IMR-90 (cell line): ENCODE measurements at regions not wholly inside any gene's neighbourhood (a gene's known extent, or its start where the extent isn't known, plus 50 kb on each side); places are given as distances from the start of the nearest gene placed in this dataset.

ENCODE experiments used
- ATAC-seq: fragments of 200-7000 bp; cut with Tn5 transposase; 2 replicates; pipeline ENCODE4 v1.9.1; 2020; ENCODE audit warnings: low read depth, mild to moderate bottlenecking, moderate library complexity
- BruUV-seq: library from RNA; stranded (reverse); fragments of 400-500 nt; replicated peaks from 2 replicates; lab custom pipeline; 2021; lab: Mats Ljungman, UMichigan
- CTCF ChIA-PET: fragments of 300-600 bp; formaldehyde crosslinking; extraction: SDS; loops from one replicate; lab custom pipeline; 2021; ENCODE audit warnings: antibody characterized with exemption; lab: Yijun Ruan, JAX
- POLR2A ChIA-PET: fragments of 300-600 bp; sonication (Branson Sonifier 250); formaldehyde crosslinking; loops from one replicate; lab custom pipeline; 2022; ENCODE audit warnings: antibody characterized with exemption; ENCODE audit not compliant: unreplicated experiment; lab: Charles Lee
- DNase-seq: peaks from one replicate; pipeline ENCODE4 v3.0.0; 2013
- H2AFZ ChIP-seq: replicated peaks from 2 replicates; pipeline ENCODE3; 2013; ENCODE audit warnings: low read length, mild to moderate bottlenecking; ENCODE audit not compliant: poor library complexity
- H2AK5ac ChIP-seq: 2 replicates; pipeline ENCODE4 v1.6.1; 2013; ENCODE audit warnings: low read depth, low read length, inconsistent platforms
- H2AK9ac ChIP-seq: replicated peaks from 2 replicates; pipeline ENCODE3; 2013; ENCODE audit warnings: mild to moderate bottlenecking, low read depth, low read length, moderate library complexity; ENCODE audit not compliant: poor library complexity
- H2BK120ac ChIP-seq: 2 replicates; pipeline ENCODE4 v1.6.1; 2013; ENCODE audit warnings: low read depth, low read length, inconsistent platforms
- H2BK15ac ChIP-seq: 3 replicates; pipeline ENCODE4 v1.6.1; 2013; ENCODE audit warnings: low read depth, low read length, inconsistent platforms
- H2BK20ac ChIP-seq: 2 replicates; pipeline ENCODE4 v1.6.1; 2013; ENCODE audit warnings: low read depth, mild to moderate bottlenecking, inconsistent platforms, low read length, moderate library complexity
- H2BK5ac ChIP-seq: 2 replicates; pipeline ENCODE4 v1.6.1; 2013; ENCODE audit warnings: mild to moderate bottlenecking, low read depth, low read length, inconsistent platforms; ENCODE audit not compliant: poor library complexity, severe bottlenecking
- H3K14ac ChIP-seq: replicated peaks from 2 replicates; pipeline ENCODE4 v1.6.1; 2013; ENCODE audit warnings: low read depth, low read length, inconsistent platforms
- H3K18ac ChIP-seq: 2 replicates; pipeline ENCODE4 v1.6.1; 2013; ENCODE audit warnings: low read depth, low read length, control low read depth
- H3K23ac ChIP-seq: 2 replicates; pipeline ENCODE4 v1.6.1; 2013; ENCODE audit warnings: low read depth, low read length, inconsistent platforms
- H3K27ac ChIP-seq: 2 replicates; pipeline ENCODE4 v1.5.1; 2013; ENCODE audit warnings: mild to moderate bottlenecking, control low read depth, low read length; ENCODE audit not compliant: insufficient read depth
- H3K27me3 ChIP-seq: 2 replicates; pipeline ENCODE4 v1.6.1; 2013; ENCODE audit warnings: low read length; ENCODE audit not compliant: control insufficient read depth, insufficient read depth
- H3K36me3 ChIP-seq: 2 replicates; pipeline ENCODE4 v1.6.1; 2013; ENCODE audit warnings: low read length, mixed read lengths; ENCODE audit not compliant: control insufficient read depth, insufficient read depth
- H3K4ac ChIP-seq: 2 replicates; pipeline ENCODE4 v1.6.1; 2013; ENCODE audit warnings: low read depth, low read length, inconsistent platforms
- H3K4me1 ChIP-seq: 2 replicates; pipeline ENCODE4 v1.6.1; 2013; ENCODE audit warnings: low read length, mixed read lengths; ENCODE audit not compliant: control insufficient read depth, insufficient read depth
- H3K4me2 ChIP-seq: 2 replicates; pipeline ENCODE4 v1.6.1; 2013; ENCODE audit warnings: low read depth, mild to moderate bottlenecking, control low read depth, low read length, moderate library complexity
- H3K4me3 ChIP-seq: 2 replicates; pipeline ENCODE4 v1.5.1; 2013; ENCODE audit warnings: low read depth, mild to moderate bottlenecking, control low read depth, low read length, moderate library complexity; ENCODE audit not compliant: insufficient read depth
- H3K56ac ChIP-seq: 2 replicates; pipeline ENCODE4 v1.6.1; 2013; ENCODE audit warnings: low read length, inconsistent platforms; ENCODE audit not compliant: insufficient read depth; ENCODE audit errors: extremely low read depth
- H3K79me1 ChIP-seq, 2 experiments: 2 replicates each; pipeline ENCODE4 v1.6.1; 2013; ENCODE audit warnings: low read length in 2 of 2, inconsistent platforms in 1 of 2, low read depth in 1 of 2
- H3K9ac ChIP-seq: 2 replicates; pipeline ENCODE4 v1.6.1; 2013; ENCODE audit warnings: low read depth, low read length, control low read depth
- H3K9me1 ChIP-seq: 2 replicates; pipeline ENCODE4 v1.6.1; 2013; ENCODE audit warnings: low read length, inconsistent platforms; ENCODE audit not compliant: insufficient read depth
- H3K9me3 ChIP-seq: 2 replicates; pipeline ENCODE4 v1.6.1; 2013; ENCODE audit warnings: low read length; ENCODE audit not compliant: control insufficient read depth, insufficient read depth
- H4K20me1 ChIP-seq: 2 replicates; pipeline ENCODE4 v1.6.1; 2013; ENCODE audit warnings: low read length, inconsistent platforms; ENCODE audit not compliant: insufficient read depth
- H4K5ac ChIP-seq: 2 replicates; pipeline ENCODE4 v1.6.1; 2013; ENCODE audit warnings: mild to moderate bottlenecking, low read depth, low read length, control low read depth
- H4K8ac ChIP-seq, 2 experiments: 2 replicates each; pipeline ENCODE4 v1.6.1; 2013; ENCODE audit warnings: low read depth in 2 of 2, low read length in 2 of 2, control low read depth in 1 of 2, inconsistent platforms in 1 of 2
- H4K91ac ChIP-seq: 2 replicates; pipeline ENCODE4 v1.6.1; 2013; ENCODE audit warnings: low read depth, low read length, inconsistent platforms; ENCODE audit not compliant: insufficient read depth
- BHLHE40 ChIP-seq: fragments of 150-350 bp; IDR thresholded peaks from 2 replicates; pipeline ENCODE4 v1.6.1; 2016; ENCODE audit warnings: mild to moderate bottlenecking, low read depth, low read length
- FOS ChIP-seq: fragments of 150-350 bp; IDR thresholded peaks from 2 replicates; pipeline ENCODE4 v1.6.1; 2016; ENCODE audit warnings: low read depth, low read length
- MAZ ChIP-seq: IDR thresholded peaks from 2 replicates; pipeline ENCODE4 v1.6.1; 2012; ENCODE audit warnings: low read depth, mild to moderate bottlenecking, low read length, improper control_type of control experiment, moderate library complexity, borderline replicate concordance
- RFX5 ChIP-seq: IDR thresholded peaks from 2 replicates; pipeline ENCODE4 v1.8.0; 2012; ENCODE audit warnings: low read depth, mild to moderate bottlenecking, low read length, moderate library complexity
- dilution Hi-C: fragments of 300-500 bp; cut with HindIII; formaldehyde crosslinking; loops from one replicate; pipeline ENCODE4 v1.14.3; 2018; ENCODE audit warnings: low sequenced_read_pairs; ENCODE audit not compliant: unreplicated experiment
- in situ Hi-C: fragments of 300-500 bp; cut with MboI; formaldehyde crosslinking; loops from 3 replicates; pipeline ENCODE4 v1.14.3; 2019; ENCODE audit warnings: low sequenced_read_pairs, inconsistent platforms, mixed read lengths
- intact Hi-C: fragments of 100-400 bp; cut with micrococcal nuclease; formaldehyde crosslinking; loops from 2 replicates; pipeline ENCODE4 v1.10.0; 2022

- Histone ChIP-seq H3K36me3 (no peaks in the 10 kb centered on the region), H3K27ac (no peak overlapping the region), H4K91ac (no peak overlapping the region), H4K5ac (no peak overlapping the region), H3K56ac (no peak overlapping the region), H3K4ac (no peak overlapping the region), H3K27me3 (no peaks in the 10 kb centered on the region), H3K9ac (no peak overlapping the region), H2BK15ac (no peak overlapping the region), H2BK120ac (no peak overlapping the region), H3K9me1 (no peaks in the 10 kb centered on the region), H2AK5ac (no peak overlapping the region), H3K23ac (no peak overlapping the region), H4K8ac (no peak overlapping the region), H3K18ac (no peak overlapping the region), H4K20me1 (no peaks in the 10 kb centered on the region), H3K79me1 (no peaks in the 10 kb centered on the region), H3K14ac (no peak overlapping the region), H3K9me3 (no peaks in the 10 kb centered on the region), H3K4me3 (no peak overlapping the region), H2BK5ac (no peak overlapping the region), H3K4me1 (no peaks in the 10 kb centered on the region), H2BK20ac (no peak overlapping the region), H2AFZ (no peak overlapping the region), H2AK9ac (no peak overlapping the region), H3K4me2 (no peak overlapping the region)
- intact Hi-C loops, result no loop called here
- ChIA-PET CTCF (no interaction called here), POLR2A (no interaction called here)
- TF ChIP-seq MAZ, result no peak
- TF ChIP-seq FOS, result no peak
- no peak for TF ChIP-seq BHLHE40
- TF ChIP-seq RFX5, result no peak
- DNase-seq (no peak), ATAC-seq (no peak)
- BruUV-seq, result no TSS peak
- dilution Hi-C loops, result no loop called here
- in situ Hi-C loops, result no loop called here
Measured at GRCh38 chr20:39777610-39778009, 815.5 kb downstream of the DHX35 start.
